H9 (cell line): ENCODE measurements at regions not wholly inside any gene's neighbourhood (a gene's known extent, or its start where the extent isn't known, plus 50 kb on each side); places are given as distances from the start of the nearest gene placed in this dataset.

ENCODE experiments used
- DNase-seq: peaks from one replicate; pipeline ENCODE4 v3.0.0-alpha.2; 2017
- H2AFZ ChIP-seq: one replicate; pipeline ENCODE4 v1.6.1; 2013; ENCODE audit warnings: mild to moderate bottlenecking, low read length, control low read depth, moderate library complexity
- H2AK5ac ChIP-seq: 2 replicates; pipeline ENCODE4 v1.6.1; 2013; ENCODE audit warnings: low read length, control low read depth, mixed read lengths; ENCODE audit not compliant: insufficient read length
- H2BK120ac ChIP-seq: one replicate; pipeline ENCODE4 v1.6.1; 2013; ENCODE audit warnings: low read depth, mild to moderate bottlenecking, low read length, control low read depth, inconsistent platforms; ENCODE audit not compliant: poor library complexity, severe bottlenecking
- H2BK12ac ChIP-seq: 2 replicates; pipeline ENCODE4 v1.6.1; 2013; ENCODE audit warnings: low read length, control low read depth, mixed read lengths, low read depth; ENCODE audit not compliant: insufficient read length
- H2BK15ac ChIP-seq: 2 replicates; pipeline ENCODE4 v1.6.1; 2013; ENCODE audit warnings: low read depth, low read length, control low read depth
- H2BK20ac ChIP-seq: one replicate; pipeline ENCODE4 v1.6.1; 2013; ENCODE audit warnings: low read depth, mild to moderate bottlenecking, low read length, control low read depth, inconsistent platforms; ENCODE audit not compliant: poor library complexity, severe bottlenecking
- H2BK5ac ChIP-seq: 2 replicates; pipeline ENCODE4 v1.6.1; 2013; ENCODE audit warnings: low read length, control low read depth, mixed read lengths; ENCODE audit not compliant: insufficient read length
- H3K14ac ChIP-seq: 2 replicates; pipeline ENCODE4 v1.6.1; 2013; ENCODE audit warnings: low read length, control low read depth; ENCODE audit not compliant: insufficient read depth
- H3K18ac ChIP-seq: 2 replicates; pipeline ENCODE4 v1.6.1; 2013; ENCODE audit warnings: low read depth, mild to moderate bottlenecking, mixed read lengths, low read length, control low read depth; ENCODE audit not compliant: insufficient read length
- H3K23ac ChIP-seq: 2 replicates; pipeline ENCODE4 v1.6.1; 2013; ENCODE audit warnings: low read length, control low read depth, mixed read lengths, low read depth; ENCODE audit not compliant: insufficient read length
- H3K23me2 ChIP-seq: 2 replicates; pipeline ENCODE4 v1.6.1; 2013; ENCODE audit warnings: low read depth, mild to moderate bottlenecking, mixed read lengths, low read length, control low read depth; ENCODE audit not compliant: insufficient read length, poor library complexity, severe bottlenecking
- H3K27ac ChIP-seq: 2 replicates; pipeline ENCODE4 v1.5.1; 2013; ENCODE audit warnings: low read length, control low read depth, mixed read lengths, low read depth; ENCODE audit not compliant: insufficient read length
- H3K27me3 ChIP-seq: 2 replicates; pipeline ENCODE4 v1.6.1; 2013; ENCODE audit warnings: low read length, control low read depth, inconsistent platforms; ENCODE audit not compliant: insufficient read depth
- H3K4ac ChIP-seq: 2 replicates; pipeline ENCODE4 v1.6.1; 2013; ENCODE audit warnings: low read depth, mild to moderate bottlenecking, control low read depth, inconsistent platforms, low read length, moderate library complexity
- H3K4me1 ChIP-seq: 2 replicates; pipeline ENCODE4 v1.6.1; 2013; ENCODE audit warnings: low read length, control low read depth, inconsistent platforms; ENCODE audit not compliant: insufficient read depth
- H3K4me2 ChIP-seq: 2 replicates; pipeline ENCODE4 v1.6.1; 2013; ENCODE audit warnings: low read length, control low read depth, mixed read lengths; ENCODE audit not compliant: insufficient read length, insufficient read depth
- H3K56ac ChIP-seq: 2 replicates; pipeline ENCODE4 v1.6.1; 2013; ENCODE audit warnings: low read depth, mild to moderate bottlenecking, mixed read lengths, low read length, control low read depth; ENCODE audit not compliant: insufficient read length
- H3K79me1 ChIP-seq: 2 replicates; pipeline ENCODE4 v1.6.1; 2013; ENCODE audit warnings: low read depth, mild to moderate bottlenecking, moderate library complexity, low read length, control low read depth, inconsistent platforms; ENCODE audit not compliant: insufficient read depth, poor library complexity, severe bottlenecking
- H3K79me2 ChIP-seq: 2 replicates; pipeline ENCODE4 v1.6.1; 2013; ENCODE audit warnings: low read length, control low read depth, inconsistent platforms; ENCODE audit not compliant: insufficient read depth
- H3K9ac ChIP-seq: 2 replicates; pipeline ENCODE4 v1.6.1; 2013; ENCODE audit warnings: low read length, control low read depth, mixed read lengths; ENCODE audit not compliant: insufficient read length; ENCODE audit errors: extremely low read depth
- H3K9me3 ChIP-seq: one replicate; pipeline ENCODE4 v1.6.1; 2013; ENCODE audit warnings: low read depth, low read length, inconsistent platforms; ENCODE audit not compliant: control insufficient read depth
- H3T11ph ChIP-seq: one replicate; pipeline ENCODE4 v1.6.1; 2013; ENCODE audit warnings: mild to moderate bottlenecking, low read length, control low read depth, inconsistent platforms
- H4K20me1 ChIP-seq: one replicate; pipeline ENCODE4 v1.6.1; 2013; ENCODE audit not compliant: control insufficient read depth, insufficient read length, insufficient read depth
- H4K5ac ChIP-seq: 2 replicates; pipeline ENCODE4 v1.6.1; 2013; ENCODE audit warnings: low read depth, mild to moderate bottlenecking, mixed read lengths, low read length, control low read depth; ENCODE audit not compliant: insufficient read length
- H4K8ac ChIP-seq: replicated peaks from 2 replicates; pipeline ENCODE4 v1.6.1; 2013; ENCODE audit warnings: low read length, control low read depth, mixed read lengths, low read depth; ENCODE audit not compliant: insufficient read length
- H4K91ac ChIP-seq: 2 replicates; pipeline ENCODE4 v1.6.1; 2013; ENCODE audit warnings: low read depth, mild to moderate bottlenecking, moderate library complexity, mixed read lengths, low read length, control low read depth; ENCODE audit not compliant: insufficient read length
- H3K27ac Mint-ChIP-seq, 3 experiments: 2 replicates in 2 of 3; 3 replicates in 1 of 3; pipeline ENCODE4 v1.8.0; 2020 to 2021; ENCODE audit warnings: mixed read lengths in 3 of 3, mild to moderate bottlenecking in 1 of 3, moderate library complexity in 1 of 3
- H3K27me3 Mint-ChIP-seq: 2 replicates; pipeline ENCODE4 v1.8.0; 2021; ENCODE audit warnings: low read depth, mild to moderate bottlenecking, moderate library complexity, mixed read lengths
- H3K36me3 Mint-ChIP-seq, 3 experiments: 2 replicates in 2 of 3; 3 replicates in 1 of 3; pipeline ENCODE4 v1.8.0; 2020 to 2021; ENCODE audit warnings: low read depth in 3 of 3, mixed read lengths in 3 of 3; ENCODE audit not compliant: insufficient read depth in 1 of 3
- H3K4me1 Mint-ChIP-seq, 2 experiments: 2 replicates each; pipeline ENCODE4 v1.8.0; 2020; ENCODE audit warnings: mixed read lengths in 2 of 2
- H3K4me3 Mint-ChIP-seq, 2 experiments: 2 replicates in 1 of 2; 3 replicates in 1 of 2; pipeline ENCODE4 v1.8.0; 2020 to 2021; ENCODE audit warnings: mild to moderate bottlenecking in 2 of 2, mixed read lengths in 2 of 2, moderate library complexity in 1 of 2
- H3K9me3 Mint-ChIP-seq, 2 experiments: 2 replicates in 1 of 2; 3 replicates in 1 of 2; pipeline ENCODE4 v1.8.0; 2020; ENCODE audit warnings: mild to moderate bottlenecking in 2 of 2, mixed read lengths in 2 of 2, moderate library complexity in 1 of 2
- WGBS: extraction: QIAGEN DNeasy Blood & Tissue Kit; methylation state at CpG from one replicate; pipeline ENCODE4 v1.1.7; 2013; ENCODE audit warnings: missing lambda C conversion rate, low lambda C conversion rate, mixed read lengths; ENCODE audit not compliant: insufficient read length; ENCODE audit errors: extremely low coverage; 5-methylcytosine and 5-hydroxymethylcytosine counted together
- TF ChIP-seq, protein P1 (sequence below): fragments of 200-600 bp; sonication (generic); conservative IDR thresholded peaks from 3 replicates; pipeline ENCODE4 v1.8.0; 2021; ENCODE audit warnings: antibody characterized with exemption, mild to moderate bottlenecking

DNA sequence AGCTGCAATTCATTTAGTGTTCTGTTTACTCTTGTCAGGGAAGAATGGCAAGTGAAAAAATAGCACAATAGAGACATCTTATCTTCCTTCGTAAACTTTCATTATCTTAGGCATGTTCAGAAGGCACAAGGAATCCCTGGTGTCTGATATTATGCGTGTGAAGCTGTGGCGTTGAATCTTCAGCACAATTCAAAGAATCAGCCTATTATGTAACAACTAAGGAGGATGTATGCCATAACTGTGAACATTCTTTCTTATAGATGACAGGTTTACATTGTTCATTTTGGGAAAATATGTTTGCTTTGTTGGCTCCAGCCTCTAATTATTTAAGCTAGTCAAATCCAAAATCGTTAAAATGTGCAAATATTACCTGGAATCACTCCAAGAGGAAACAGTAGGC is 446.1 kb downstream of the ANXA1 start:
- Mint-ChIP-seq H3K4me3 (no peak overlapping the region), H3K27me3 (no peaks in the 10 kb centered on the region), H3K27ac (no peak overlapping the region), H3K9me3 (no peaks in the 10 kb centered on the region), H3K36me3 (no peaks in the 10 kb centered on the region), H3K4me1 (peaks cover 14 to 19% of the 10 kb centered on the region in 2 experiments)
- Histone ChIP-seq H4K91ac (no peak overlapping the region), H3K79me2 (no peaks in the 10 kb centered on the region), H2BK12ac (no peak overlapping the region), H4K8ac (no peak overlapping the region), H3T11ph (no peak overlapping the region), H3K14ac (no peak overlapping the region), H2BK120ac (no peak overlapping the region), H2BK15ac (no peak overlapping the region), H3K9ac (no peak overlapping the region), H2BK5ac (no peak overlapping the region), H3K18ac (no peak overlapping the region), H3K23me2 (no peaks in the 10 kb centered on the region), H3K56ac (no peak overlapping the region), H4K20me1 (no peaks in the 10 kb centered on the region), H3K4me1 (no peaks in the 10 kb centered on the region; the same call in 1 of the 2 replicates), H4K5ac (no peak overlapping the region), H3K27me3 (no peaks in the 10 kb centered on the region), H2AFZ (no peak overlapping the region), H3K23ac (no peak overlapping the region), H2AK5ac (no peak overlapping the region), H2BK20ac (no peak overlapping the region), H3K27ac (no peak overlapping the region), H3K4ac (no peak overlapping the region), H3K9me3 (no peaks in the 10 kb centered on the region), H3K79me1 (no peaks in the 10 kb centered on the region), H3K4me2 (no peak overlapping the region)
- WGBS: no CpG with 5 or more reads among the region's 4 CpGs
- no peak for DNase-seq
- TF ChIP-seq, protein P1, sequence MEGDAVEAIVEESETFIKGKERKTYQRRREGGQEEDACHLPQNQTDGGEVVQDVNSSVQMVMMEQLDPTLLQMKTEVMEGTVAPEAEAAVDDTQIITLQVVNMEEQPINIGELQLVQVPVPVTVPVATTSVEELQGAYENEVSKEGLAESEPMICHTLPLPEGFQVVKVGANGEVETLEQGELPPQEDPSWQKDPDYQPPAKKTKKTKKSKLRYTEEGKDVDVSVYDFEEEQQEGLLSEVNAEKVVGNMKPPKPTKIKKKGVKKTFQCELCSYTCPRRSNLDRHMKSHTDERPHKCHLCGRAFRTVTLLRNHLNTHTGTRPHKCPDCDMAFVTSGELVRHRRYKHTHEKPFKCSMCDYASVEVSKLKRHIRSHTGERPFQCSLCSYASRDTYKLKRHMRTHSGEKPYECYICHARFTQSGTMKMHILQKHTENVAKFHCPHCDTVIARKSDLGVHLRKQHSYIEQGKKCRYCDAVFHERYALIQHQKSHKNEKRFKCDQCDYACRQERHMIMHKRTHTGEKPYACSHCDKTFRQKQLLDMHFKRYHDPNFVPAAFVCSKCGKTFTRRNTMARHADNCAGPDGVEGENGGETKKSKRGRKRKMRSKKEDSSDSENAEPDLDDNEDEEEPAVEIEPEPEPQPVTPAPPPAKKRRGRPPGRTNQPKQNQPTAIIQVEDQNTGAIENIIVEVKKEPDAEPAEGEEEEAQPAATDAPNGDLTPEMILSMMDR: no peak
